SH-SY5Y (cell line): ENCODE measurements at regions not wholly inside any gene's neighbourhood (a gene's known extent, or its start where the extent isn't known, plus 50 kb on each side); places are given as distances from the start of the nearest gene placed in this dataset.

Source experiments
- GATA2 ChIP-seq: IDR thresholded peaks from 2 replicates; pipeline ENCODE4 v1.6.1; 2011; ENCODE audit warnings: mild to moderate bottlenecking, low read depth, low read length
- GATA3 ChIP-seq: IDR thresholded peaks from 2 replicates; pipeline ENCODE4 v1.6.1; 2011; ENCODE audit warnings: low read depth, mild to moderate bottlenecking, low read length, moderate library complexity

- TF ChIP-seq GATA2 (no peak), GATA3 (no peak)
Measured at GRCh38 chr1:199404191-199404590, 623.3 kb upstream of the NR5A2 start.
